NCI-H226 (cell line): ENCODE measurements at regions not wholly inside any gene's neighbourhood (a gene's known extent, or its start where the extent isn't known, plus 50 kb on each side); places are given as distances from the start of the nearest gene placed in this dataset.
"Not testable (repeated sequence)": the region's sequence is repeated elsewhere in the genome, so short reads cannot be mapped to it uniquely, and the experiment has no call there.

Experiments
- DNase-seq: peaks from one replicate; pipeline ENCODE4 v3.0.0-alpha.2; 2015

- not testable (repeated sequence) for DNase-seq
These were observed 122.1 kb downstream of the SPAG6 start for GRCh38 chr10:22467393-22467792.

- no peak for DNase-seq
These were observed 123.4 kb downstream of the SPAG6 start for GRCh38 chr10:22468570-22469320.

GRCh38 chr10:22473044-22473443 lies 127.7 kb downstream of the SPAG6 start:
- no peak for DNase-seq

GRCh38 chr10:22473459-22473858 lies 128.2 kb downstream of the SPAG6 start:
- DNase-seq: no peak

- DNase-seq: no peak
These were observed 130.6 kb downstream of the SPAG6 start for GRCh38 chr10:22475651-22476600.

- DNase-seq: no peak
These were observed 131.5 kb downstream of the SPAG6 start for GRCh38 chr10:22476601-22477321.

- no peak for DNase-seq
These were observed 132.3 kb downstream of the SPAG6 start for GRCh38 chr10:22477334-22478287.

- DNase-seq: no peak
These were observed 133.4 kb downstream of the SPAG6 start for GRCh38 chr10:22478555-22479334.

GRCh38 chr10:22479419-22479818 lies 134.1 kb downstream of the SPAG6 start:
- no peak for DNase-seq

- DNase-seq: no peak
These were observed 135.8 kb downstream of the SPAG6 start for GRCh38 chr10:22481106-22481505.

- peak; percentile 52 for DNase-seq
These were observed 136.6 kb downstream of the SPAG6 start for GRCh38 chr10:22481687-22482539.

- DNase-seq: no peak
These were observed 137.8 kb downstream of the SPAG6 start for GRCh38 chr10:22483132-22483531.
